C4-2B (cell line): ENCODE measurements at regions not wholly inside any gene's neighbourhood (a gene's known extent, or its start where the extent isn't known, plus 50 kb on each side); places are given as distances from the start of the nearest gene placed in this dataset.

Source experiments
- CTCF ChIP-seq: fragments of 450-650 bp; conservative IDR thresholded peaks from 2 replicates; pipeline ENCODE4 v1.5.1; 2017; ENCODE audit warnings: mild to moderate bottlenecking
- ZFX ChIP-seq: fragments of 450-650 bp; IDR thresholded peaks from 2 replicates; pipeline ENCODE4 v1.6.1; 2017

- no peak for TF ChIP-seq CTCF
- TF ChIP-seq ZFX = no peak
These were observed 1400.4 kb downstream of the SUCLG1 start for GRCh38 chr2:83058683-83059082.
